ENCODE measurements at regions not wholly inside any gene's neighbourhood (a gene's known extent, or its start where the extent isn't known, plus 50 kb on each side); places are given as distances from the start of the nearest gene placed in this dataset.

- Histone ChIP-seq H4K20me1 (ENCODE audit: insufficient read depth, low read length) (no peaks in the 10 kb centered on the region), H3K27ac (ENCODE audit: low read depth in 1 of 2, low read length in 2 of 2) (no peak overlapping the region), H3K9me3 (replicated peaks in 1 of 2; ENCODE audit: control insufficient read depth in 1 of 2, insufficient read depth in 1 of 2, low read length in 2 of 2) (peaks cover 16 to 41% of the 10 kb centered on the region in 2 donors), H3K4me3 (replicated peaks in 1 of 3; ENCODE audit: low read depth in 2 of 3, low read length in 3 of 3) (no peak overlapping the region), H2AFZ (ENCODE audit: insufficient read depth, low read depth, low read length, poor library complexity, severe bottlenecking) (no peak overlapping the region), H3K36me3 (replicated peaks in 1 of 2; ENCODE audit: control insufficient read depth in 1 of 2, insufficient read depth in 2 of 2, low read length in 2 of 2) (no peaks in the 10 kb centered on the region), H3K4me1 (ENCODE audit: control insufficient read depth in 1 of 2, insufficient read depth in 2 of 2, low read length in 2 of 2) (no peaks in the 10 kb centered on the region), H3K4me2 (replicated peaks; ENCODE audit: extremely low read depth, low read length, poor library complexity, severe bottlenecking) (no peak overlapping the region), H3K27me3 (ENCODE audit: control insufficient read depth in 2 of 2, insufficient read depth in 2 of 2, low read length in 2 of 2) (no peaks in the 10 kb centered on the region), H3K9ac (ENCODE audit: insufficient read depth, low read length, poor library complexity, severe bottlenecking) (no peak overlapping the region), H3K79me2 (ENCODE audit: insufficient read depth, low read length) (no peaks in the 10 kb centered on the region)
- Mint-ChIP-seq H3K4me3 (no peak overlapping the region), H3K27ac (no peak overlapping the region), H3K36me3 (no peaks in the 10 kb centered on the region), H3K4me1 (no peaks in the 10 kb centered on the region), H3K27me3 (ENCODE audit: low read depth in 3 of 3) (peaks cover 0 to 7% (median 6%) of the 10 kb centered on the region in 3 donors), H3K9me3 (peaks cover 20 to 45% (median 39%) of the 10 kb centered on the region in 7 donors)
- TF ChIP-seq CTCF (IDR thresholded peaks at IDR 0.05), result no peak
- intact Hi-C loops (cut with micrococcal nuclease), result no loop called here
- WGBS (ENCODE audit: insufficient coverage), result 79% methylated on average over 15 of the region's 17 CpGs
- no peak for DNase-seq
These were observed 101.5 kb downstream of the KIF26A start for GRCh38 chr14:104239861-104240301.

DNA sequence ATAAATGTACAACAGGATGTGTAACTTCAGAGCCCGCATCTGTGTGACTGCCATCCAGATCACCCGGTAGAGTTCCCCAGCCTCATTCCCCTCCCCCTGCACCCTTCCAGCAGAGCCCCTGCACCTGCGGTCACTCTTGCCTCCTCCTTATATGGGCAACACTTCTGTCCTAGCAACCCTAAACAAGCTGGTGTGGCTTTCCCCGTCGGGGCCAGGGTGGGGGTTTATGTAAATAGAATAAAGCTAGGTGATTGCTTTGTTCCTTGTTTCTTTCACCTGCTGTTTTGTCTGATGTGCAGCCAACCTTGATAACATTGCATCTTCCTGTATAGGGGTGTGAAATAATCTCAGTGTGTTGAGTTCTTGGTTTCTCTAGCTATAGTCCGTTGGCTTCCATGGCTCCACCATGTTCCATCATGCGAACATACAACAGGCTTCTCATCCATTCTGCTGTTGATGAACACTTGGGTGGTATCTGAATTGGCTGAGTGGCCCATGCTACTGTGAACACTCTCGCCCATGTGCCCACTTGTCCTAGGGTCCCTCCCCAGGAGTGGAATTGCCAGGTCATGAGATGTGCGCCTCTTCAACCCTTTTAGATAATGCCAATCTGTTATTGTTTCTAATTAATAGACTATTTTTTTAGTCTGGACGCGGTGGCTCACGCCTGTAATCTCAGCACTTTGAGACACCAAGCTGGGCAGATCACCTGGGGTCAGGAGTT lies 102.2 kb downstream of the KIF26A start:
- H3K9ac ChIP-seq (ENCODE audit: insufficient read depth, low read length, poor library complexity, severe bottlenecking), result no peak overlapping the region
- Mint-ChIP-seq H3K9me3 (peaks cover 20 to 44% (median 39%) of the 10 kb centered on the region in 7 donors), H3K4me1 (no peaks in the 10 kb centered on the region), H3K4me3 (no peak overlapping the region), H3K36me3 (no peaks in the 10 kb centered on the region), H3K27ac (peak overlapping the region in 1 of 7 donors; percentile 38), H3K27me3 (ENCODE audit: low read depth in 3 of 3) (peaks cover 0 to 7% (median 5%) of the 10 kb centered on the region in 3 donors)
- WGBS (ENCODE audit: insufficient coverage), result 100% methylated on average over 1 of the region's 12 CpGs
- no peak overlapping the region for H3K4me3 ChIP-seq (replicated peaks in 1 of 3; ENCODE audit: low read depth in 2 of 3, low read length in 3 of 3)
- TF ChIP-seq CTCF (IDR thresholded peaks at IDR 0.05), result no peak
- H3K27me3 ChIP-seq (ENCODE audit: control insufficient read depth in 2 of 2, insufficient read depth in 2 of 2, low read length in 2 of 2), result no peaks in the 10 kb centered on the region
- intact Hi-C loops (cut with micrococcal nuclease), result no loop called here
- H3K36me3 ChIP-seq (replicated peaks in 1 of 2; ENCODE audit: control insufficient read depth in 1 of 2, insufficient read depth in 2 of 2, low read length in 2 of 2), result no peaks in the 10 kb centered on the region
- no peaks in the 10 kb centered on the region for H3K4me1 ChIP-seq (ENCODE audit: control insufficient read depth in 1 of 2, insufficient read depth in 2 of 2, low read length in 2 of 2)
- DNase-seq, result no peak
- no peak overlapping the region for H3K4me2 ChIP-seq (replicated peaks; ENCODE audit: extremely low read depth, low read length, poor library complexity, severe bottlenecking)
- no peaks in the 10 kb centered on the region for H4K20me1 ChIP-seq (ENCODE audit: insufficient read depth, low read length)
- H3K9me3 ChIP-seq (replicated peaks in 1 of 2; ENCODE audit: control insufficient read depth in 1 of 2, insufficient read depth in 1 of 2, low read length in 2 of 2), result peaks cover 19 to 42% of the 10 kb centered on the region in 2 donors
- no peak overlapping the region for H3K27ac ChIP-seq (ENCODE audit: low read depth in 1 of 2, low read length in 2 of 2)
- H3K79me2 ChIP-seq (ENCODE audit: insufficient read depth, low read length), result no peaks in the 10 kb centered on the region
- no peak overlapping the region for H2AFZ ChIP-seq (ENCODE audit: insufficient read depth, low read depth, low read length, poor library complexity, severe bottlenecking)

All from CD14-positive monocyte (primary cell).